K562 (cell line): ENCODE measurements at regions not wholly inside any gene's neighbourhood (a gene's known extent, or its start where the extent isn't known, plus 50 kb on each side); places are given as distances from the start of the nearest gene placed in this dataset.

Experiments
- E2F3 ChIP-seq: fragments of 250-450 bp; sonication (Bioruptor Pico); IDR thresholded peaks from 2 replicates; pipeline ENCODE4 v1.4.0; 2020; ENCODE audit warnings: mild to moderate bottlenecking
- FOXA1 ChIP-seq: fragments of 450-650 bp; IDR thresholded peaks from 2 replicates; pipeline ENCODE4 v1.6.1; 2016; ENCODE audit warnings: mild to moderate bottlenecking, borderline replicate concordance
- NR1H2 ChIP-seq: sonication (generic); formaldehyde crosslinking; IDR thresholded peaks from 2 replicates; pipeline ENCODE4 v1.4.0; 2020; ENCODE audit warnings: mild to moderate bottlenecking, missing genetic modification reagents
- RCOR1 ChIP-seq, 2 experiments: IDR thresholded peaks; 2 replicates each; pipeline ENCODE4 v1.6.1; 2012; ENCODE audit warnings: low read depth in 2 of 2, low read length in 2 of 2, borderline replicate concordance in 1 of 2, improper control_type of control experiment in 1 of 2
- TF ChIP-seq, protein P1 (sequence below), 2 experiments: fragments of 450-650 bp; IDR thresholded peaks; 2 replicates each; pipeline ENCODE4 v1.6.1; 2016
- TF ChIP-seq, protein P2 (sequence below), 3 experiments: IDR thresholded peaks in 2 of 3; conservative IDR thresholded peaks in 1 of 3; 2 replicates each; pipeline ENCODE4 v1.5.1; 2011 to 2012; ENCODE audit warnings: low read length in 3 of 3, mild to moderate bottlenecking in 3 of 3, control low read depth in 2 of 3, improper control_type of control experiment in 1 of 3, inconsistent platforms in 1 of 3, low read depth in 1 of 3, mixed read lengths in 1 of 3, moderate library complexity in 1 of 3; ENCODE audit not compliant: insufficient read depth in 2 of 3
- TF ChIP-seq, protein P3 (sequence below), 3 experiments: fragments of 200-800 bp in 1 of 3; fragments of 250-450 bp in 1 of 3; fragments of 450-650 bp in 1 of 3; sonication (Bioruptor Pico) in 1 of 3; sonication (Bioruptor generic) in 1 of 3; formaldehyde crosslinking in 1 of 3; IDR thresholded peaks; 2 replicates each; pipeline versions ENCODE4 v1.6.1 to v1.8.0; 2016 to 2022; ENCODE audit warnings: mild to moderate bottlenecking in 2 of 3, missing genetic modification characterization in 2 of 3, missing compliant biosample characterization in 1 of 3, moderate library complexity in 1 of 3

DNA sequence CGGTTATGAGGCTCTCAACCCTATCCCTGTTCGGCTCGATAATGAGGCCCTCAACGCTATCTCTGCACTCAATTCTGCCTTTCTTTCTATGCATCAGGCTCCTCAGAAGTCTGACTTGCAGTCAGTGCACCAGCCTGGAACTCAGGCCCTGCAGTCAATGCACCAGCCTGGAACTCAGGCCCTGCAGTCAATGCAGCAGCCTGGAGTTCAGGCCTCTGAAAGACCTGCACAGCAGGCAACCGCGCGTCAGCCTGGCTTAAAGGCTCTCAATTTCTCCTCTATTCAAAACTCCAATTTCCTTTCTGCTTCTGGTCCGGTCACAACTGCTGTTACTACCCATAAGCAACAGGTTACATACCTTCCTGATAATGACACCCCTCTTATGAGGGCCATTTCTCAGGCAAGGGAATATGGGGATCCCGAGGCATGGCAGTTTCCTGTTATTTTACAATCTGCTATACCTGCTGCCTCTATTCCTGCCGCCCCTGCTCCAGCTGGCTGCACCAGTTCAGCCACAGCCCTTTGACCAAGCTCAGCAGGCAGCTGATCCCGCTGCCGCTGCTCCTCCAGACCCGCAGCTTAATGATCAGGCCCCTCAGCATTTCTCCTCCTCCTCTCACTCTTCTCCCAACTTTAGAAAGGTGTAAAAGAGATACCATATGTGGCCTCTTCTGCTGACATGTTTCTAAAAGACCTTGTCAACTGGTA lies 933.6 kb upstream of the FANCL start:
- TF ChIP-seq, protein P1, sequence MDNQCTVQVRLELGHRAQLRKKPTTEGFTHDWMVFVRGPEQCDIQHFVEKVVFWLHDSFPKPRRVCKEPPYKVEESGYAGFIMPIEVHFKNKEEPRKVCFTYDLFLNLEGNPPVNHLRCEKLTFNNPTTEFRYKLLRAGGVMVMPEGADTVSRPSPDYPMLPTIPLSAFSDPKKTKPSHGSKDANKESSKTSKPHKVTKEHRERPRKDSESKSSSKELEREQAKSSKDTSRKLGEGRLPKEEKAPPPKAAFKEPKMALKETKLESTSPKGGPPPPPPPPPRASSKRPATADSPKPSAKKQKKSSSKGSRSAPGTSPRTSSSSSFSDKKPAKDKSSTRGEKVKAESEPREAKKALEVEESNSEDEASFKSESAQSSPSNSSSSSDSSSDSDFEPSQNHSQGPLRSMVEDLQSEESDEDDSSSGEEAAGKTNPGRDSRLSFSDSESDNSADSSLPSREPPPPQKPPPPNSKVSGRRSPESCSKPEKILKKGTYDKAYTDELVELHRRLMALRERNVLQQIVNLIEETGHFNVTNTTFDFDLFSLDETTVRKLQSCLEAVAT (IDR thresholded peaks at IDR 0.05): no peak
- TF ChIP-seq E2F3 (CRISPR knock-in tag): no peak
- no peak for TF ChIP-seq FOXA1
- TF ChIP-seq, protein P2, sequence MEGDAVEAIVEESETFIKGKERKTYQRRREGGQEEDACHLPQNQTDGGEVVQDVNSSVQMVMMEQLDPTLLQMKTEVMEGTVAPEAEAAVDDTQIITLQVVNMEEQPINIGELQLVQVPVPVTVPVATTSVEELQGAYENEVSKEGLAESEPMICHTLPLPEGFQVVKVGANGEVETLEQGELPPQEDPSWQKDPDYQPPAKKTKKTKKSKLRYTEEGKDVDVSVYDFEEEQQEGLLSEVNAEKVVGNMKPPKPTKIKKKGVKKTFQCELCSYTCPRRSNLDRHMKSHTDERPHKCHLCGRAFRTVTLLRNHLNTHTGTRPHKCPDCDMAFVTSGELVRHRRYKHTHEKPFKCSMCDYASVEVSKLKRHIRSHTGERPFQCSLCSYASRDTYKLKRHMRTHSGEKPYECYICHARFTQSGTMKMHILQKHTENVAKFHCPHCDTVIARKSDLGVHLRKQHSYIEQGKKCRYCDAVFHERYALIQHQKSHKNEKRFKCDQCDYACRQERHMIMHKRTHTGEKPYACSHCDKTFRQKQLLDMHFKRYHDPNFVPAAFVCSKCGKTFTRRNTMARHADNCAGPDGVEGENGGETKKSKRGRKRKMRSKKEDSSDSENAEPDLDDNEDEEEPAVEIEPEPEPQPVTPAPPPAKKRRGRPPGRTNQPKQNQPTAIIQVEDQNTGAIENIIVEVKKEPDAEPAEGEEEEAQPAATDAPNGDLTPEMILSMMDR (IDR thresholded peaks at IDR 0.05 in 2 of 3, conservative IDR thresholded peaks at IDR 0.05 in 1 of 3; ENCODE audit: insufficient read depth in 2 of 3, low read depth in 1 of 3, low read length in 3 of 3): no peak
- TF ChIP-seq RCOR1 (IDR thresholded peaks at IDR 0.05; ENCODE audit: borderline replicate concordance in 1 of 2, low read depth in 2 of 2, low read length in 2 of 2): no peak
- TF ChIP-seq NR1H2 (CRISPR knock-in tag): no peak
- TF ChIP-seq, protein P3, sequence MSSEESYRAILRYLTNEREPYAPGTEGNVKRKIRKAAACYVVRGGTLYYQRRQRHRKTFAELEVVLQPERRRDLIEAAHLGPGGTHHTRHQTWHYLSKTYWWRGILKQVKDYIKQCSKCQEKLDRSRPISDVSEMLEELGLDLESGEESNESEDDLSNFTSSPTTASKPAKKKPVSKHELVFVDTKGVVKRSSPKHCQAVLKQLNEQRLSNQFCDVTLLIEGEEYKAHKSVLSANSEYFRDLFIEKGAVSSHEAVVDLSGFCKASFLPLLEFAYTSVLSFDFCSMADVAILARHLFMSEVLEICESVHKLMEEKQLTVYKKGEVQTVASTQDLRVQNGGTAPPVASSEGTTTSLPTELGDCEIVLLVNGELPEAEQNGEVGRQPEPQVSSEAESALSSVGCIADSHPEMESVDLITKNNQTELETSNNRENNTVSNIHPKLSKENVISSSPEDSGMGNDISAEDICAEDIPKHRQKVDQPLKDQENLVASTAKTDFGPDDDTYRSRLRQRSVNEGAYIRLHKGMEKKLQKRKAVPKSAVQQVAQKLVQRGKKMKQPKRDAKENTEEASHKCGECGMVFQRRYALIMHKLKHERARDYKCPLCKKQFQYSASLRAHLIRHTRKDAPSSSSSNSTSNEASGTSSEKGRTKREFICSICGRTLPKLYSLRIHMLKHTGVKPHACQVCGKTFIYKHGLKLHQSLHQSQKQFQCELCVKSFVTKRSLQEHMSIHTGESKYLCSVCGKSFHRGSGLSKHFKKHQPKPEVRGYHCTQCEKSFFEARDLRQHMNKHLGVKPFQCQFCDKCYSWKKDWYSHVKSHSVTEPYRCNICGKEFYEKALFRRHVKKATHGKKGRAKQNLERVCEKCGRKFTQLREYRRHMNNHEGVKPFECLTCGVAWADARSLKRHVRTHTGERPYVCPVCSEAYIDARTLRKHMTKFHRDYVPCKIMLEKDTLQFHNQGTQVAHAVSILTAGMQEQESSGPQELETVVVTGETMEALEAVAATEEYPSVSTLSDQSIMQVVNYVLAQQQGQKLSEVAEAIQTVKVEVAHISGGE (CRISPR knock-in tag; IDR thresholded peaks at IDR 0.05): no peak
